Stimulated activated CD4-positive, alpha-beta T cell treated with anti-CD3 and anti-CD28 coated beads, Interleukin-15, amount 100 ng/mL, for 24 hours (primary cell): ENCODE measurements at regions not wholly inside any gene's neighbourhood (a gene's known extent, or its start where the extent isn't known, plus 50 kb on each side); places are given as distances from the start of the nearest gene placed in this dataset.
"Not testable (repeated sequence)": the region's sequence is repeated elsewhere in the genome, so short reads cannot be mapped to it uniquely, and the experiment has no call there.

Experiments used
- DNase-seq: peaks from one replicate; pipeline ENCODE4 v3.0.0-alpha.2; 2020

GRCh38 chr6:100223952-100224351, 229.9 kb upstream of the MCHR2 start:
- not testable (repeated sequence) for DNase-seq

- no peak for DNase-seq
Measured at GRCh38 chr6:100220543-100220942, 226.5 kb upstream of the MCHR2 start.

- no peak for DNase-seq
Measured at GRCh38 chr6:100217225-100218012, 223.4 kb upstream of the MCHR2 start.

- no peak for DNase-seq
Measured at GRCh38 chr6:100216760-100217159, 222.7 kb upstream of the MCHR2 start.

- DNase-seq = no peak
Measured at GRCh38 chr6:100212131-100212530, 218.1 kb upstream of the MCHR2 start.

GRCh38 chr6:100210137-100211117, 216.4 kb upstream of the MCHR2 start:
- DNase-seq = no peak

GRCh38 chr6:100209323-100210136, 215.5 kb upstream of the MCHR2 start:
- DNase-seq = no peak

- no peak for DNase-seq
Measured at GRCh38 chr6:100203400-100203799, 209.4 kb upstream of the MCHR2 start.

- DNase-seq = no peak
Measured at GRCh38 chr6:100202417-100203194, 208.6 kb upstream of the MCHR2 start.

GRCh38 chr6:100196214-100196982, 202.4 kb upstream of the MCHR2 start:
- not testable (repeated sequence) for DNase-seq

- DNase-seq = not testable (repeated sequence)
Measured at GRCh38 chr6:100195244-100195643, 201.2 kb upstream of the MCHR2 start.

- no peak for DNase-seq
Measured at GRCh38 chr6:100194535-100194934, 200.5 kb upstream of the MCHR2 start.

GRCh38 chr6:100188754-100189153, 194.7 kb upstream of the MCHR2 start:
- DNase-seq = no peak

GRCh38 chr6:100186552-100186951, 192.5 kb upstream of the MCHR2 start:
- no peak for DNase-seq

- DNase-seq = no peak
Measured at GRCh38 chr6:100185615-100186014, 191.6 kb upstream of the MCHR2 start.

GRCh38 chr6:100184473-100184872, 190.4 kb upstream of the MCHR2 start:
- no peak for DNase-seq

GRCh38 chr6:100182313-100182712, 188.3 kb upstream of the MCHR2 start:
- no peak for DNase-seq

- DNase-seq = no peak
Measured at GRCh38 chr6:100181309-100181708, 187.3 kb upstream of the MCHR2 start.

GRCh38 chr6:100179576-100179975, 185.6 kb upstream of the MCHR2 start:
- DNase-seq = no peak

- no peak for DNase-seq
Measured at GRCh38 chr6:100177956-100178355, 183.9 kb upstream of the MCHR2 start.
